SK-N-SH (cell line): ENCODE measurements at regions not wholly inside any gene's neighbourhood (a gene's known extent, or its start where the extent isn't known, plus 50 kb on each side); places are given as distances from the start of the nearest gene placed in this dataset.

Experiments
- EP300 ChIP-seq, 2 experiments: IDR thresholded peaks; 2 replicates each; pipeline versions ENCODE4 v1.4.0 to v1.6.1; 2012; ENCODE audit warnings: borderline replicate concordance in 1 of 2, low read depth in 1 of 2, low read length in 1 of 2
- RCOR1 ChIP-seq: fragments of 150-350 bp; IDR thresholded peaks from 2 replicates; pipeline ENCODE4 v1.6.1; 2017; ENCODE audit warnings: antibody characterized with exemption, low read length
- TAF1 ChIP-seq: IDR thresholded peaks from 2 replicates; pipeline ENCODE4 v1.6.1; 2012; ENCODE audit warnings: low read depth, mild to moderate bottlenecking, low read length, moderate library complexity, borderline replicate concordance
- YY1 ChIP-seq: IDR thresholded peaks from 2 replicates; pipeline ENCODE4 v1.4.0; 2012; ENCODE audit warnings: low read depth, mild to moderate bottlenecking
- TF ChIP-seq, protein P1 (sequence below): IDR thresholded peaks from 2 replicates; pipeline ENCODE4 v1.4.0; 2012; ENCODE audit warnings: low read depth, borderline replicate concordance
- TF ChIP-seq, protein P2 (sequence below): fragments of 200-600 bp; sonication (generic); IDR thresholded peaks from 2 replicates; pipeline ENCODE4 v1.6.1; 2017; ENCODE audit warnings: antibody characterized with exemption, mild to moderate bottlenecking, moderate library complexity
- TF ChIP-seq, protein P3 (sequence below): fragments of 150-350 bp; IDR thresholded peaks from 2 replicates; pipeline ENCODE4 v1.6.1; 2017; ENCODE audit warnings: antibody characterized with exemption, low read length, low read depth, borderline replicate concordance

DNA sequence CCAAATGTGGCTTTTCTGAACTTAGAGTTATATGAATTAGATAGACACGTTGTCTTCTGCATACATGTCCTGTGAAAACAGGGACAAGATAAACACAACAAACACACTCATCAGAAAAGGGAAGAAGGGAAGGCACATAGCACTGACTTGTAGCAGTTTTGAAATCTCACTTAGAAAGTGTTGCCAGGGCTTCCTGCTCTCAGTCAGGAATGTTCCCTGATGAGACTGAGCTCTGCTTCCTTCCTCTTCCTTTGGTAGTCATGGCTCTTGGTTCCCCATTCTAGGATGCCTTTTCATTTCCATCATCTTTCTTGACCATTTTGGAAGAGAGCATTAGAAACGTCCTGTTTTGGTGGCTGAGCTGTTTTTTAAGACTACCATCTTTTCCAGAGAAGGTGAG lies 233.8 kb upstream of the LYZL1 start:
- TF ChIP-seq, protein P1, sequence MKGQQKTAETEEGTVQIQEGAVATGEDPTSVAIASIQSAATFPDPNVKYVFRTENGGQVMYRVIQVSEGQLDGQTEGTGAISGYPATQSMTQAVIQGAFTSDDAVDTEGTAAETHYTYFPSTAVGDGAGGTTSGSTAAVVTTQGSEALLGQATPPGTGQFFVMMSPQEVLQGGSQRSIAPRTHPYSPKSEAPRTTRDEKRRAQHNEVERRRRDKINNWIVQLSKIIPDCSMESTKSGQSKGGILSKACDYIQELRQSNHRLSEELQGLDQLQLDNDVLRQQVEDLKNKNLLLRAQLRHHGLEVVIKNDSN = no peak
- TF ChIP-seq RCOR1 = no peak
- TF ChIP-seq, protein P2, sequence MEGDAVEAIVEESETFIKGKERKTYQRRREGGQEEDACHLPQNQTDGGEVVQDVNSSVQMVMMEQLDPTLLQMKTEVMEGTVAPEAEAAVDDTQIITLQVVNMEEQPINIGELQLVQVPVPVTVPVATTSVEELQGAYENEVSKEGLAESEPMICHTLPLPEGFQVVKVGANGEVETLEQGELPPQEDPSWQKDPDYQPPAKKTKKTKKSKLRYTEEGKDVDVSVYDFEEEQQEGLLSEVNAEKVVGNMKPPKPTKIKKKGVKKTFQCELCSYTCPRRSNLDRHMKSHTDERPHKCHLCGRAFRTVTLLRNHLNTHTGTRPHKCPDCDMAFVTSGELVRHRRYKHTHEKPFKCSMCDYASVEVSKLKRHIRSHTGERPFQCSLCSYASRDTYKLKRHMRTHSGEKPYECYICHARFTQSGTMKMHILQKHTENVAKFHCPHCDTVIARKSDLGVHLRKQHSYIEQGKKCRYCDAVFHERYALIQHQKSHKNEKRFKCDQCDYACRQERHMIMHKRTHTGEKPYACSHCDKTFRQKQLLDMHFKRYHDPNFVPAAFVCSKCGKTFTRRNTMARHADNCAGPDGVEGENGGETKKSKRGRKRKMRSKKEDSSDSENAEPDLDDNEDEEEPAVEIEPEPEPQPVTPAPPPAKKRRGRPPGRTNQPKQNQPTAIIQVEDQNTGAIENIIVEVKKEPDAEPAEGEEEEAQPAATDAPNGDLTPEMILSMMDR = no peak
- no peak for TF ChIP-seq YY1
- TF ChIP-seq, protein P3, sequence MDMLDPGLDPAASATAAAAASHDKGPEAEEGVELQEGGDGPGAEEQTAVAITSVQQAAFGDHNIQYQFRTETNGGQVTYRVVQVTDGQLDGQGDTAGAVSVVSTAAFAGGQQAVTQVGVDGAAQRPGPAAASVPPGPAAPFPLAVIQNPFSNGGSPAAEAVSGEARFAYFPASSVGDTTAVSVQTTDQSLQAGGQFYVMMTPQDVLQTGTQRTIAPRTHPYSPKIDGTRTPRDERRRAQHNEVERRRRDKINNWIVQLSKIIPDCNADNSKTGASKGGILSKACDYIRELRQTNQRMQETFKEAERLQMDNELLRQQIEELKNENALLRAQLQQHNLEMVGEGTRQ = no peak
- no peak for TF ChIP-seq EP300 (IDR thresholded peaks at IDR 0.05; ENCODE audit: borderline replicate concordance in 1 of 2, low read depth in 1 of 2, low read length in 1 of 2)
- no peak for TF ChIP-seq TAF1
